ENCODE measurements at regions not wholly inside any gene's neighbourhood (a gene's known extent, or its start where the extent isn't known, plus 50 kb on each side); places are given as distances from the start of the nearest gene placed in this dataset.

DNA sequence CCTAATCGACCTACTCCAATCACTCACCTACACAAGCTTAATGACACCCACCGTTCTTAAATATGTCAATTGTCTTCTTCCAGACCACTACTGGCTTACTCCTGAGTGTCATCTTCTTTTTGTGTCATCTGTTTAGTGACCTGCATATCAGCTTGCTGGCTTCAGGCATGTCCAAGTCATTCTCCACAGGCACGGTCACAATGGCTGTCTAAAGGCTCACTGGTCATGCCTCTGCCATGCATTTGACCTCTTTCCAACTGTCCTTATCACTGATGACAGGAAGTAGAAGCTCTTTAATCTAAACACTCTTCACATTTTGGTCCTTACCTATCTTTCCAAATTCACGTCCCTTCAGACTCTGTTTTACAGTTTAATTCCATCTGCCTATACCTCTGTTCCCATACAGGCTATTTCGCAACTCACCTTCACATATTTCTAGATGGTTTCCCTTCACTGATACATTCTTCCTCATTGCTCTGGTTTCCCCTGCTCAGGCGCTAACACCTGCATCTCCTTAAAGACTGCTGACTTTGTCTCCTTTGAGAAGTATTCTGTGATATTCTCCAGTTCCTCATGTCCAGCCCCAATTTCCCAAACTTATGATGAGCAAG lies 217.5 kb downstream of the TRIB2 start:
- Histone ChIP-seq H3K36me3 (ENCODE audit: control insufficient read depth, low read length) (no peaks in the 10 kb centered on the region), H3K4me1 (ENCODE audit: control insufficient read depth, low read length) (peaks cover 4% of the 10 kb centered on the region), H3K9me2 (replicated peaks; ENCODE audit: control insufficient read depth, low read length) (no peaks in the 10 kb centered on the region), H3K27me3 (ENCODE audit: control insufficient read depth, low read length) (peaks cover 5% of the 10 kb centered on the region; the same call in 1 of the 2 replicates), H3K4me2 (ENCODE audit: low read length) (no peak overlapping the region), H4K20me1 (ENCODE audit: control insufficient read depth, insufficient read depth, low read depth, low read length) (no peaks in the 10 kb centered on the region), H3K4me3 (ENCODE audit: low read length) (no peak overlapping the region), H3K27ac (ENCODE audit: low read depth, low read length) (no peak overlapping the region), H3F3A (ENCODE audit: control insufficient read depth, insufficient read depth) (no peaks in the 10 kb centered on the region), H3K79me2 (ENCODE audit: control insufficient read depth, low read length) (no peaks in the 10 kb centered on the region), H3K9me3 (ENCODE audit: control insufficient read depth, insufficient read depth, low read length) (no peaks in the 10 kb centered on the region)
- no peak for TF ChIP-seq EZH2phosphoT487 (IDR thresholded peaks at IDR 0.05; ENCODE audit: borderline replicate concordance, low read length)
- TF ChIP-seq, protein P1, sequence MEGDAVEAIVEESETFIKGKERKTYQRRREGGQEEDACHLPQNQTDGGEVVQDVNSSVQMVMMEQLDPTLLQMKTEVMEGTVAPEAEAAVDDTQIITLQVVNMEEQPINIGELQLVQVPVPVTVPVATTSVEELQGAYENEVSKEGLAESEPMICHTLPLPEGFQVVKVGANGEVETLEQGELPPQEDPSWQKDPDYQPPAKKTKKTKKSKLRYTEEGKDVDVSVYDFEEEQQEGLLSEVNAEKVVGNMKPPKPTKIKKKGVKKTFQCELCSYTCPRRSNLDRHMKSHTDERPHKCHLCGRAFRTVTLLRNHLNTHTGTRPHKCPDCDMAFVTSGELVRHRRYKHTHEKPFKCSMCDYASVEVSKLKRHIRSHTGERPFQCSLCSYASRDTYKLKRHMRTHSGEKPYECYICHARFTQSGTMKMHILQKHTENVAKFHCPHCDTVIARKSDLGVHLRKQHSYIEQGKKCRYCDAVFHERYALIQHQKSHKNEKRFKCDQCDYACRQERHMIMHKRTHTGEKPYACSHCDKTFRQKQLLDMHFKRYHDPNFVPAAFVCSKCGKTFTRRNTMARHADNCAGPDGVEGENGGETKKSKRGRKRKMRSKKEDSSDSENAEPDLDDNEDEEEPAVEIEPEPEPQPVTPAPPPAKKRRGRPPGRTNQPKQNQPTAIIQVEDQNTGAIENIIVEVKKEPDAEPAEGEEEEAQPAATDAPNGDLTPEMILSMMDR (IDR thresholded peaks at IDR 0.05; ENCODE audit: low read depth, low read length, poor library complexity, severe bottlenecking) = no peak

DNA sequence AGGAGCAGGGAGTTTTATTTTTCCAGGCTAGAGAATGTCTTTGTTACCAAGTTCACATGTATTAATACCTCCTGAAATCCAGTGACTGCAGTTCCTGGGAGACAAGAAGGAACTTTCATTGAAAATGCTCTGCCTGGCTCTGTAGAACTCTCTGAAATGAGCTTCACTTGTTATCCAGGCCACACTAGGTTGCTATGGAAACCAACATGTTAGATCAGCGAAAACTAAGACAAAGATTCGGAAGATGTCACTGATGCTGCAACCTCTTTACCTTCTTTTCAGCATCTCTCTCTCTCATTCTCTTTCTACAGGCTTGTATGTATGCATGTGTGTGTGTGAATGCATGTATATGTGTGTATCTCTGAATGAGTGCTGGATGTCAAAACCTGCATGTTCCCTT lies 218.5 kb downstream of the TRIB2 start:
- Histone ChIP-seq H3K4me3 (ENCODE audit: low read length) (no peak overlapping the region), H3K4me2 (ENCODE audit: low read length) (no peak overlapping the region), H3K36me3 (ENCODE audit: control insufficient read depth, low read length) (no peaks in the 10 kb centered on the region), H3K4me1 (ENCODE audit: control insufficient read depth, low read length) (0 out of 2 replicates have a peak, but pooled peaks cover 3% of the 10 kb centered on the region), H3K27me3 (ENCODE audit: control insufficient read depth, low read length) (peaks cover 5% of the 10 kb centered on the region; the same call in 1 of the 2 replicates), H3K9me3 (ENCODE audit: control insufficient read depth, insufficient read depth, low read length) (no peaks in the 10 kb centered on the region), H4K20me1 (ENCODE audit: control insufficient read depth, insufficient read depth, low read depth, low read length) (no peaks in the 10 kb centered on the region), H3F3A (ENCODE audit: control insufficient read depth, insufficient read depth) (no peaks in the 10 kb centered on the region), H3K79me2 (ENCODE audit: control insufficient read depth, low read length) (no peaks in the 10 kb centered on the region), H3K9me2 (replicated peaks; ENCODE audit: control insufficient read depth, low read length) (no peaks in the 10 kb centered on the region), H3K27ac (ENCODE audit: low read depth, low read length) (no peak overlapping the region)
- TF ChIP-seq, protein P1 (IDR thresholded peaks at IDR 0.05; ENCODE audit: low read depth, low read length, poor library complexity, severe bottlenecking) = no peak
- TF ChIP-seq EZH2phosphoT487 (IDR thresholded peaks at IDR 0.05; ENCODE audit: borderline replicate concordance, low read length) = no peak

DNA sequence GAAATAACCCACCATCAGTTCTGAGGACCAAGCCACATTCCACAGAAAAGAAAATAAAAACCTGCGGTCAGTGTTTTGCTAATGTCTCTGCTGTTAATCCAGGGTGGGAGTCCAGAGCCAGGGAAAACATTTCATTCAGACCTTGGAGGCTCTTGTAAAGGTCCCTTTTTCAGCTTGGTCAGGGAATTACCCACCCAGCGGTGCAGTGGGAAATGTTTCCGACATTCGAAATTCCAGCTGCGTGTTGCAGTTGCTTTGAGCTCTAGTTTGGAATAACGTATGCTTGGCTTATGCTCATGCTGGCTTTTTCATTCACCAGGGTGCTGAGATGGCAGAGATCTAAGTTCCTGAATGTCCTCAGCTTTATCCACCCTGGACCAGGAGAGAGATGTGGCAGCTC lies 219.1 kb downstream of the TRIB2 start:
- H3K4me1 ChIP-seq (ENCODE audit: control insufficient read depth, low read length) = 0 out of 2 replicates have a peak, but pooled peaks cover 3% of the 10 kb centered on the region

More for the DNA sequence above, 219.1 kb downstream of the TRIB2 start:
- Histone ChIP-seq H3K27ac (ENCODE audit: low read depth, low read length) (no peak overlapping the region), H3K9me2 (replicated peaks; ENCODE audit: control insufficient read depth, low read length) (no peaks in the 10 kb centered on the region), H3K4me2 (ENCODE audit: low read length) (no peak overlapping the region), H3K4me3 (ENCODE audit: low read length) (no peak overlapping the region), H3K79me2 (ENCODE audit: control insufficient read depth, low read length) (no peaks in the 10 kb centered on the region), H3F3A (ENCODE audit: control insufficient read depth, insufficient read depth) (no peaks in the 10 kb centered on the region), H4K20me1 (ENCODE audit: control insufficient read depth, insufficient read depth, low read depth, low read length) (no peaks in the 10 kb centered on the region), H3K9me3 (ENCODE audit: control insufficient read depth, insufficient read depth, low read length) (no peaks in the 10 kb centered on the region), H3K27me3 (ENCODE audit: control insufficient read depth, low read length) (peaks cover 5% of the 10 kb centered on the region; the same call in 1 of the 2 replicates), H3K36me3 (ENCODE audit: control insufficient read depth, low read length) (no peaks in the 10 kb centered on the region)
- TF ChIP-seq, protein P1 (IDR thresholded peaks at IDR 0.05; ENCODE audit: low read depth, low read length, poor library complexity, severe bottlenecking) = no peak
- TF ChIP-seq EZH2phosphoT487 (IDR thresholded peaks at IDR 0.05; ENCODE audit: borderline replicate concordance, low read length) = no peak

All from DOHH2 (cell line).